Stimulated activated CD4-positive, alpha-beta T cell treated with anti-CD3 and anti-CD28 coated beads, Interleukin-4, amount 100 ng/mL, for 48 hours (primary cell): ENCODE measurements at regions not wholly inside any gene's neighbourhood (a gene's known extent, or its start where the extent isn't known, plus 50 kb on each side); places are given as distances from the start of the nearest gene placed in this dataset.

Experiments
- DNase-seq, 2 donors: peaks; one replicate each; pipeline ENCODE4 v3.0.0-alpha.2; 2020; ENCODE audit warnings: low read depth in 2 of 2

DNA sequence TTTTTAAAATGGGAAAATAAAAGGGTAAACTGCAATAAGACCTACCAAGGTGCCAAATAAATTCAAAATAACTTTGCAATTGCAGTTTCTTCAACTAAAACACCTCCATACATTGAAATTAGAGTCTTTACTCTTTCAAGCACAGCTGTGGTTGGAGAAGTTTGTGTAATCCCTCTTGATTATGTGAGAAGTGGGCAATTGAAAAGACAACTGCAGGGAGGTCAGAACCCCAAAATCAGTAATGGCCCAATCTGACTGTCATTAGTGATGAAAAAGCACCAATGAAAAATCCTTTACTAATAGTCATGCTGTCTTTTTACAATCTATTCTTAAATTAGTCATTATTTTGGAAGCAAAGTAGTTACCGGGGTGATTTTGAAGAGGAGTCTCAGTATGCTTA is 116.7 kb upstream of the RGMB start:
- DNase-seq, result no peak

DNA sequence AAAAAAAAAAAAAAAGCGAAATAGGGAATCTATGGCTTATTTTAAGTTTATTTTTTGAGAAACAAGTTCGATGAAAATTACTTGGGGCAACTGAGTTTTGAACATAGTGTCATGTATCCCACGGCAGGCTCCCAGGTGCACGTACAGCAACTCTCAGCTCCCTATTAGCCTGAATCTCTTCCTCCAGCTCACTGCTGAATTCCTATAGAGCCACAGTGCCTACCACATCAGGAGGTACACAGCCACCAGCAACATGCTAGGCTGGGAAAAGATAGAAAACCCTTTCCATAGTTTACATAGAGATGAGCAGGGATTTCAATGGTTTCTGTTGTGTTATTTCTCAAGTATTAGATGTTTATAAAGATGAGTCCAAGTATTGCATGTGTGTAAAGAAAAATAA is 115.9 kb upstream of the RGMB start:
- no peak for DNase-seq

DNA sequence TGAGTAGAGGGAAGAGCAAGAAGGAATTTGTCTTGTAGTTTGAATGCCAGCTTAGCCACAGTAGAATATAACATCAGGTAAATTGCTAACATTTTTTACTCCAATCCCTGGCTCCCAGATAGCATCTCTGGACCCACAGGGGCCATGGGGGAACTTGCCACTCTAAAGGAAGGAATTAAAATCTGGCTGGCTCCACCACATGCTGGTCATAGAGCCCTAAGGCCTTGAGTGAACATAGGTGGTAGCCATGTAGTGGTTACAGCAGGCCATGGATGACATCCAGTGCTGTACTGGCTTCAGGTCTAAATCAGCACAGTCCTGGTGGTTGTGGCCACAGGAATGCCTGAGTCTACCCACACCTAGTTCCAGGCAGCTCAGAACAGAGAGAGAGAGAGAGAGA is 109.9 kb upstream of the RGMB start:
- no peak for DNase-seq

DNA sequence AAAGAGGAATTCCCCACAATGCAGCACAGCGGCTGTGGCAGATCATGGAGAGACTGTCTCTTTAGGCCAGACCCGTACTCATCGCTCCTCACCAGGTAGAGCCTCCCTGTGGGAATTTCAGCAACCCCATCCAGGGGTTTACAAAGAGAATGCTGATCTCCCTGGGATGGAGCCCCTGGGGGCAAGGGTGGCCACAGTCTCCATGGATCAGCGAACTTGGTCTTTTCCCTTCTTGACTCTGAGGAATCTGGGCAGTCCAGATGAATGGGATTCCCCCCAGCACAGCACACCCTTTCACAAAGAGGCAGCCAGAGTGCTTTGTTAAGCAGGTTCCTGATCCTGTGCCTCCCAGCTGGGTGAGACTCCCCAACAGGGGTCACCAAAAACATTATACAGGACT is 108.7 kb upstream of the RGMB start:
- no peak for DNase-seq

DNA sequence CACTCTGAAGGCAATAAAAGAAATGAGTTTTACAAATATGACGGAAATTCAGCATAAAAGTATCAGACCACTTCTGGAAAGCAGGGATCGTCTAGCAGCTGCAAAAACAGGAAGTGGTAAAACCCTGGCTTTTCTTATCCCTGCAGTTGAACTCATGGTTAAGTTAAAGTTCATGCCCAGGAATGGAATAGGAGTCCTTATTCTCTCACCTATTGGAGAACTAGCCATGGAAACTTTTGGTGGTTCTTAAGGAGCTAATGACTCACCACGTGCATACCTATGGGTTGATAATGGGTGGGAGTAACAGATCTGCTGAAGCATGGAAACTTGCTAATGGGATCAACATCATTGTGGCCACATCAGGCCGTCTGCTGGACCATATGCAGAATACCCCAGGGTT is 93.5 kb upstream of the RGMB start:
- no peak for DNase-seq

DNA sequence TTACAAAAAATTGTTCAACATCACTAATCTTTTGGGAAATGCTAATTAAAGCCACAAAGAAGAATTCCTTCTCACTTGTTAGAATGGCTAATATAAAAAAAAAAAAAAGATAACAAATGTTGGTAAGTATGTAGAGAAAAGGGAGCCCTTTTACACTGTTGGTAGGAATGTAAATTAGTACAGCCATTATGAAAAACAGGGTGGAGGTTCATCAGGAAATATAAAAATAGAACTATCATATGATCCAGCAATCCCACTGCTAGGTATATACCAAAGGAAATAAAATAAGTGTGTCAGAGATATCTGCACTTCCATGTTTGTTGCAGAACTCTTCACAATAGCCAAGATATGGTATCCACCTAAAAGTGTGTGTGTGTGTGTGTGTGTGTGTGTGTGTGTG is 83.5 kb upstream of the RGMB start:
- DNase-seq, result no peak

DNA sequence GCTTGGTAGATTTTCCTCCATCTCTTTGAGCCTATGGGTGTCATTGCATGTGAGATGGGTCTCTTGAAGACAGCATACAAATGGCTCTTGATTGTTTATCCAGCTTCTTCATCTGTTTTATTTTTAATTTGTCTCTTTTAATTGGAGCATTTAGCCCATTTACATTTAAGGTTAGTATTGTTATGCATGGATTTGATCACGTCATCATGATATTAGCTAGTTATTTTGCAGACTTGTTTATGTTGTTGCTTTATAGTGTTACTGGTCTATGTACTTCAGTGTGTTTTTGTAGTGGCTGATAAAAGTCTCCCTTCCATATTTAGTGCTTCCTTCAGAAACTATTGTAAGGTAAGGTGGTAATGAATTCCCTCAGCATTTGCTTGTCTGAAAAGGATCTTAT is 78.6 kb upstream of the RGMB start:
- DNase-seq, result no peak

DNA sequence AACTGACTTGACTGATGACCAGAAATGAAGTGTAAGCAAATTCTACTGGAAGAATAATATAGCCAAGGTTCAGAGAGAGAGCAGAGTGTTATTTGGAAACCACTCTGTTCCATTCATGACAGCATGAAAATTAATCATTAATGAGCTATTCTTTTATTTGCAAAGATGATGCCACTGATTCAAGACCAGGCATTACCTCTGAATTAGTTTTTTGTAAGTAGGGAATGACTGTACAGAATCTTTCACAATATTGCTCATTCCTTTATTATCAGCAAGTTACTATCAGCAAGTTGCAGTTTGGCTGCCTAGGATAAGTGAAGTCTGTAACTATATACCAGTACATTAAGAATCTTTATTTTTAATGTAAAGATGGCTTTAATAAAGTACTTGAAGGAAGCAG is 75.1 kb upstream of the RGMB start:
- no peak for DNase-seq

DNA sequence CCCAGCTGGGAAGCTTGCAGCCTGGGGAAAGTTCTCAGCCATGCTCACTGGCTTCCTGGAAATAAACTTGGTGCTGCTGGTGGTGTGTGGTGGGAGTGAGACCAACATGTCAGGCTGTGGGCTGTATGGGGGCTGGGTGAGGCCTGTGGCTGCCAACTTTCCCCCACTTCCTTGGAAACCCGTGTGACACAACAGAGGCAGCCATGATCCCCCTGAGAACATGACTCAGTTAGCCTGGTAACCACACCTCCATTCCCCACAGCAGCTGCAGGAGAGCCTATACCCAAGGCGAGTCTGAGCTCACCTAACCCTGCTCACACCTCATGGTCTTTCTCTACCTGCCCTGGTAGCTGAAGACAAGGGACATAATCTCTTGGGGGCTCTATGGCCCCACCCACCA is 72.7 kb upstream of the RGMB start:
- DNase-seq, result no peak

DNA sequence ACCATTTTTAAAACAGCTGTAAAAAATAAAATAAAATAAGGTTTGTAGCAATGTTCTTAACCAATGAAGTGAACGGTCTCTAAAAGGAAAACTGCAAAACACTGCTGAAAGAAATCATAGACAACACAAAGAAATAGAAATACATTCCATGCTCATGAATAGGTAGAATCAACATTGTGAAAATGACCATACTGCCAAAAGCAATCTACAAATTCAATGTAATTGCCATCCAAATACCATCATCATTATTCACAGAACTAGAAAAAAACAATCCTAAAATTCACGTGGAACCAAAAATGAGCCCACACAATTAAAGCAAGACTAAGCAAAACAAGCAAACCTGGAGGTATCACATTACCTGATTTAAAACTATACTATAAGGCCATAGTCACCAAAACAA is 67.6 kb upstream of the RGMB start:
- DNase-seq, result no peak

DNA sequence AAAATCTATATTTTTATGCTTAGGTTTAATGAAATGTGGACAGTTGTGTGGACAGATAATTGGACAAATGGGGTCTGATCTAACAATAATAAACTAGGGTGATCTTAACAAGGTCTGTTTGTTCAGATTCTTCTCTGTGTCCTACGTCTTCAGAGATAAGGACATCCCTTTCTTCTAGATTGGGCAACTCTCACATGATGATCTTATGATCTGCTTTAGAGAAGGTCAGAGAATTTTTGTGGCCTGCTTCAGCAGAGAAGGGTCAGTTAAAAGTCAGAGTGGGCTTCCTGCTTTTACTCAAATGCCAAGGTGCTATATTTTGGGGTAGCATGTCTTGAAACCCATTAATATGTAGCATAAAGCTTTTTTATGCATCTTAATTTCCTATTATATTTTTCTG is 63.8 kb upstream of the RGMB start:
- DNase-seq, result no peak

DNA sequence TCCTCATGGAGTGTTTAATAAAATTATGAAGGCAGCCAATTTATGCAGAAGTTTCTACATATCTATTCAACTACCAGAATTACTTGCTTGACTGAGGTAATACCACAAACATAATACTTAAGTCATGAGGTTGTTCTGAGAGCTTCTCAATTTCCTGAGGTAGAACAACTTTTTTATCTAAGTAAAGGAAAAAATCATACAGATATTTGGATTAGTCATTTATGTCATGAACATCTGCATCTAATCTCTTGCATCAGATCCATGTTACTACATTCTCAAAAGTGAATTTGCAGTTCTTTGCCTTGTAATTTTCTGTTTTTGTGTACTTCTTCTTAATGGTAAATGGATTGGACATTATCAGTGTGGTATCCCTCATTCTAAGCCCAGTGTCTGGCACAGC is 60.4 kb upstream of the RGMB start:
- no peak for DNase-seq

DNA sequence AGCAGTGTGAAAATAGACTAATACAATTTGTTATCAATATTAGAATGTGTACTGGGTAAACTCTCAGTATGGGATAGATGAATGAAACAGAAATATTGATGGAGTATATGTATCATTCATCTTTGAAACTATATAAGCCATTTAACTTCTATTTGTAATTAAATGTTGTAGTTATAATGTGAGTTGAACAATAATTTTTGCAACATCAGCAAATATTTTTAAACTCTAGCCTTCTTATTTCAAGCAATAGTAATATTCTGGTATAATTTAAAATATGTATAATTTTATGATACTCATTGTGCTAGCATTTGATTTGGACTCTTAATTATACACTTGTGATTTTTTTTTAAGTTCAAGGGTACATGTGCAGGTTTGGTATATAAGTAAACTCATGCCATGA is 59.6 kb upstream of the RGMB start:
- no peak for DNase-seq

DNA sequence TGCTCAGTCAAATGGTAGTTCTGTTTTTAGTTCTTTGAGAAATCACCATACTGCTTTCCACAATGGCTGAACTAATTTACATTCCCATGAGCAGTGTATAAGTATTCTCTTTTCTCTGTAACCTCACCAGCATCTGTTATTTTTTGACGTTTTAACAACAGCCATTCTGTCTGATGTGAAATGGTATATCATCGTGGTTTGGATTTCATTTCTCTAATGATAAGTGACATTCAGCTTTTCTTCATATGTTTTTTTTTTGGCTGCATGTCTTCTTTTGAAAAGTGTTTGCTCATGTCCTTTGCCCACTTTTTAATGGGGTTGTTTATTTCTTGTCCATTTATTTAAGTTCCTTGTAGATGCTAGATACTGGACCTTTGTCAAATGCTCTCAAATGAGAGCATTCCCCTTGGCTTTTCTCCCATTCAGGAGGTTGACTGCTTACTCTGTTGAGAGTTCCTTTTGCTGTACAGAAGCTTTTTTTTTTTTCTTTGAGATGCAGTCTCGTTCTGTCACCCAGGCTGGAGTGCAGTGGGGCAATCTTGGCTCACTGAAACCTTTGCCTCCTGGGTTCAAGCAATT is 58.7 kb upstream of the RGMB start:
- no peak for DNase-seq

DNA sequence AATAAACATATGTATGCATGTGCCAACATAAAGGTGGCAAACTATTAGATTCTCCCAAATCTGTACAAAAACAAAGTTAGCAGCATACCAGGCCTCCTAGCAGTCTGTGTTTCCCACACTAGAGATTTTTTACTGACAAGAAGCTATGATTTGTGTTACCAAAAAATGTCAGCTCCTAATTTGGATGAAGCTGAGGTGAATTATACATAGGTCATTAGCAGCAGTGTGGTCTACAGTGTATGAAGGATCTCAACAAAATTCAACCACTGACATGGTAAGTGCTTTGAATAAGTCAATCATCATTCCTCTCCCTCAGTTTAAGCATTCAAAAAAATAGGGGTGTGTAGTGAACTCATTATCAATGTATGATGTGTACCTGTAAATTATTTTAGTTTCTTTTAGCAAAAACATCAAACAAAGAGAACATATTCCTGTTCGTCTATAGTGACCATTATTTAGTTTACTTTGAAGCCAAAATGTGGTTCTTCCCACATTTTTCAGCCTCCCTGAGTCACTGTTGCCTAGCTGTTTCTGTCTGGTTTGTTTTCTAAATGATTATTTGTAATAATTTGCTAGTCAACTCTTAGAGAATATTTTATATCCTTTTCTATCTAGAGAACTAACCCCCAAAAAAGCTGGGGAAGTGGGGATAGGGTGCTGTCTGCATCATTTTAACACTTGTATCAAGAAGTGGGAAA is 52.1 kb upstream of the RGMB start:
- DNase-seq, result no peak

DNA sequence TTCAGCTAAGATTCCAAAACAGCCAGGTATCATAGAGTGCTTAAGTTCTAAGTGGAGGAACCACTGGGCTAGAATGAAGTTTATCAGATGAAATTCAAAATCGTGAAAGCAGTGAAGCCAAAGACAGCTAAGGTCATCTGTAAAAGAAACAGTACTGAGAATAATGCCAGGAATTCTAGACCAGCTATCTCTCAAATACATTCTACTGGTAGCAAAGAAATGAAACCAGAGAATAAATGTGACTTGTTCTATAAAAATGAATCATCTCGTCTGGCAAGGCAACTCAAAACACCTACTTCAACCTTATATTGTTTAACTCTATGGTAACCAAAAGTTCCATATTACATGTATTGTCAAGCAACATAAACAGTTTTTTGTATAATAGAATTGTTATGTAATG is 51.3 kb upstream of the RGMB start:
- no peak for DNase-seq

DNA sequence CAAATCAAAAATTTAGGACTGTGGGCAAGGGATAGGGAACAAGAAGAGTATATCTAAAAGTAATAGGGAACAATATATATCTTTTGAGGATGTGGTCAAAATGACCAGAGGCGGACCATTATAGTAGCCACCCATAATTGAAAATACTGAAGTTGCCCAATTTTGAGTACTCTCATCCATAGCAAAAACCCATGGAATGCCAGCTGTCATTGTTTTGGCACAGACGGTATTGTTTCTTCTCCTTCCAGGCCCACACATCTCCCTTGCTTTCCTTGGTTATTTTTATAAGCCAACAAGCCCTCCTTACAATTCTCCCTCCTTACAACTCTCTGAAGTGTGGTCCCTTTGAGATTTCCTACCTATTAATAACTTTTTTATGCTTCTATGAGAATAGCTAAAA is 50.4 kb upstream of the RGMB start:
- DNase-seq, result no peak
